ENCODE measurements at regions not wholly inside any gene's neighbourhood (a gene's known extent, or its start where the extent isn't known, plus 50 kb on each side); places are given as distances from the start of the nearest gene placed in this dataset.

DNA sequence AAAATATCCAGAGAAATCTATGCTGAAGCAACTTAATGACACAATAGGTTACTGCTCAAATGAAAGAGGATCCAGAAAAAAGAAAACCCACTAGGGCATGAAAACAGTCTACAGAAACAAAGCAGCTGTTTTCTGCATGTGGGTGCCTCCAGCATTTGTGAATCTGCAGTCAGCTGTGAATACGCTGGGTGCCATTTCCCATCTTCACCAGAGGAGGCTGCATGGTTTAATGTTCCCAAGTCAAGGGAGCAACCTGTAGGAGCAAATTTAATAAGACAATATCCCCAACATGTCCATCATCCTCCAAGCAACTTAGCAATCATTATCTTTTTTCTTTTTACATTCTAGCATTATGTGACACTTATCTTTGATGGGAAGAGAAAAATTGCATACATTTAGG lies 396.6 kb downstream of the BRINP2 start:
- peak; percentile 11 for DNase-seq

DNA sequence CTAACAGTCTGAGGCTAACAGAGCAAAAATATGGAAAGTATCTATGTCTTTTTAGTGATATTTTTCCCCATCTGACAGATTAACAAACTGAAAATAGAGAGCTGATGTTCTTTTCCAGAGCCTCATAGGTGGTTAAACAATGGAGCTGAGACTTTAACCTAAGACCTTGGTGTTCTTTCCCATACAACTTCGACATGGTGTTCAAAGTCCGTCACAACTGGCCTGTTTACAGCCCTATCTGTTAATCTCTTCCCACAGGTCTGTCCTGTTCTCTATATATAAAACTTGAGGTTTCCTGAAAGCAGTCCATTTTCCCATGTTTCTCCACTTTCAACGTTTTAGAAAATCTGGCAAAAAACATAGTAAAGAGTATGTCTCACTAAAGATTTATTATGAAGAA lies 395.7 kb downstream of the BRINP2 start:
- DNase-seq, result no peak

DNA sequence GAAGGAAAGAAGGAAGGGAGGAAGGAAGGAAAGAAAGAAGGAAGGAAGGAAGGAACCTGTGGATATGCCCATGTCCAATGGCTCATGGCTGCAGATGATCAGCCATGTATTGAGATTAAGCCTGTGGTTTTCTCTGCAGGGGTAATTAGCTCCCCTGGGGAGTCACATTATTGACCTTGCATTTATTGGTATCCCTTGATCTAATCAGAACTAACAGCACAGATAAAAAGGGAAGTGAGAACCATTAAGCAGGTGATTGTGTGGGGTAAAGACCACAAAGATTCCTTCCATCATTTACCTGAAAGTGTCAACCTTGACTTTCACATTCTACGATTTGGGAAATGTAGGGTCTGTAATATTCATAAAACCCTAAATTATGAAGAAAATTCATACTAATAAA lies 390.7 kb downstream of the BRINP2 start:
- no peak for DNase-seq

DNA sequence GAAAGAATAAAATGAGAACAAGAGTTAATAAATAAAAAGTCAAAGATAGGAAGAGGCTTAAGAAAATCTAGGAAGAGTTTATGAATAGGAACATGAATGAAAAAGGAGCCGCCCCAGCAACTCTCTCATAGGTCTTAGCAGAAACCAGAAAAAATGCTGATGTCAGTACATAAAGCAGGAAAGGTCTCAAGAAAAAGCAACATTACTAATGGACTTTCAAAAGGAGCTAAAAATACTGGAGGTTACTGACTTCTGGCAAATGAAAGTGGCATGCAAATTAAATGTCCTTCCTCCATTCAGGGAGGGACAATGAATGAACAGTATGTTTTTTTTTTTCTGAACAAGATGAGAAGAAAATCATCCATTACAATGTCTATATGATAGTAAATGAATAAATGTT lies 387.6 kb downstream of the BRINP2 start:
- DNase-seq, result no peak

DNA sequence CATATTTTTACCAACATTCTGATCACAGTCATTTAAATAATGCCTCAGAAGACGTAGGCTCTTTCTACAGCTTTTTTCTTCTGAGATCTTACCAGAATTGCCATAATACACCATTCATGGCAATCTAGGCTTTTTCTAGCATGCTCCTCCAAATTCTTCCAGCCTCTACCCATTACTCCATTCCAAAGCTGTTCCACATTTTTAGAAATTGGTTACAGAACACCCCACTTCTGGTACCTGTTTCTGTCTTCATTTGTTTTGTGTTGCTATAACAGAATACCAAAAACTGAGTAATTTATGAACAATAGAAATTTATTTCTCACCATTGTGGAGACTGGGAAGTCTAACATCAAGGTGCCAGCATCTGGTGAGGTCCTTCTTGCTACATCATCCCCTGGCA lies 385.4 kb downstream of the BRINP2 start:
- DNase-seq, result no peak

DNA sequence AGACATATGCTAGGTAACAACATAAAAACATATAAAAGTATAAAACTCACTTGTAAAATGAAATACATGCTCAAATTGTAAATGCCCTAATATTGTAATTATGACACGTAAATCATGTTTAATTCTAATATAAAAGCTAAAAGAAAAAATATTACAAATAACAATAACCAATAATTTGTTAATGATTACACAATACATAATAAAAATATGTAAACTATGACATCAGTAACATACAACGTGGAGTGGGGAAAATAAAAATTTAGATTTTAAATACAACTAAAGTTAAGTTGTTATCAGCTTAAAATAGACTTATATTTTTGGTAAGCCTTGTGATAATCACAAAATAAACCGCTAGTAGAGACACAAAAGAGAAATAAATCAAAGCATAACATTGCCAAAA lies 376.4 kb downstream of the BRINP2 start:
- DNase-seq, result no peak

DNA sequence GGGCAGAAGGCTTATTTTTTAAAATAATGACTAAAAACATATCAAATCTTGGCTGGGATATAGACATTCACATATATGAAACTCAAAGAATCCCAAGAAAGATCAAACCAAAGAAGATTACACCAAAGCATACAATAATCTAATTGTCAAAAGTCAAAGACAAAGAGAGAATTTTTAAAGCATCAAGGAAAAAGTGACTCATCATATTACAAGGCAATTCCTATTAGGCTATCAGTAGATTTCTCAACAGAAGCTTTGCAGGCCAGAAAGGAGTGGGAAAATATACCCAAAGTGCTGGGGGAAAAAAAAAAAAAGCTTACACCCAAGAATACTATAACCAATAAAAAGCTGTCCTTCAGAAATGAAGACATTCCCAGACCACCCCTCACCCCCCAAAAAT lies 375.6 kb downstream of the BRINP2 start:
- no peak for DNase-seq

DNA sequence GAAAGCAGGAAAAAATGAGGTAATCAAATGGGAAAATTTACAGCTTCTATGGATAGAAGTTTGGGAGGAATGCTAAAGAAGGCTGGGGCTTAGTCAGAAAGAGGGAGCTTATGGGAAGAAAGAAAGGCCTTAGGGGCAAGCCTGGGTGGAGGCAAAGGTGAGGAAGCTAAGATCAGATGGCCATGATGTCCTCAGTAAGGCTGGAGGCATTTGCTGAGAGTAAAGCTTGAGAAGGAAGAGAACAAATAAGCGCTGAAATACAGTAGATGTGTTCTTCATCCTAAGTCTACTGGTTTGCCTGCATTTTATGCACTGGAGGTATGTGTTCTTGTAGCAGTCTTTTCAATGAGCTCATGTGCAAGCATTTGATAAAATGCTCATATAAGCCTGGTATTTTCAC lies 355.4 kb downstream of the BRINP2 start:
- DNase-seq, result no peak

DNA sequence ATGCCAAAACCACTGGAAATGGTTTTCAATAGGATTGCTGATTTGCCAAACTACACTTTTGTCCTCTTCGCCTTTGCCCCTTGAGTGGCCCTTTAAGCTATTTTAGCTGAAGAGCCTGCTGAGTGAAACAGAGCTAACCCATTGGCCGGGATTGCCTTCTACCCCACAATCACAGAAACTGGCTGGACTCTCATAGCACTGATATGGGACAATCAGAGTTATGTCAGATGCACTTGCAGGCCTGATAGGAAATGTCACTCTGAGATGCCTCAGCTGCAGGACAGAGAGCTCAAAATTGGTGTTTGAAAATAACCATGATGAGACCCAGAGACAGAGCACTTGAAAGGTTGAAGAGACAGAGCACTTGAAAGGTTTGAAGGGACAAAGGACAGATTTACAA lies 354.4 kb downstream of the BRINP2 start:
- no peak for DNase-seq

DNA sequence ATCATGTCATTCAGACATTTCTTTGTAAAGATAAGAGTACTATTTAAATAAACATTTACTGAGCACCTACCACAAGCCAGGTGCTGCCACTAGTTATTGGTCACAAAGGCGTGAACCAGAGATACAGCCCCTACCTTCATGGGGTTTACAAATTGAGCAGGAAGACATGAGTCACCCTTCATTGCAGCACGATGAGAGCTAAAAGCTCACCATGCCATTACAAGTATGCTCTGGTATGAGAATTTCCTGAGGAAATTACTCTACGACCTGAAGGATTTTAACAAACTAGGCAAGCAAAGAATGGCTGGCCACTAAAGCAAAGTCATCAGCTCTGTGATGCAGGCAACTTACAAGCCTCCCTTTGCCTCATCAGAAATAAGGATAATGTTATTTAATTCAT lies 346.8 kb downstream of the BRINP2 start:
- no peak for DNase-seq

DNA sequence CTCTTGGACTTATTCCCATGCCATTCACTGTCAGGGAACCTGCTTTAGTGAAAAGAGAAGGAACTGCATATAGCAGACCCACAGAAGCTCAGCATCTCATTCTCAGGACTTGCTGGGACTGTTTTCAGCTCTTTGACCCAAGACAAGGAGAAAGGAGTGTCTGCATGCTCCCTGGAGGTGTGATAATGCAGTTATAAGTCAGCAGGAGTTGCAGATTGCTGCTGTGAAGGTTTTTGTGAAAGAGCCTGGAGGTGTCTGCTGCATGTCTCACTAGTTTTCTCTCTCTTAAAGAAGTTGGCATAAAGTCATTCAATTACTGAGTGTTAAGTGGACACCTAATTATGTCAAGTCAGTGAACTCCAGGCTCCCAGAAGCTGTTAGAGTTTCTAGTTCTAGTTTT lies 343.4 kb downstream of the BRINP2 start:
- DNase-seq, result no peak

DNA sequence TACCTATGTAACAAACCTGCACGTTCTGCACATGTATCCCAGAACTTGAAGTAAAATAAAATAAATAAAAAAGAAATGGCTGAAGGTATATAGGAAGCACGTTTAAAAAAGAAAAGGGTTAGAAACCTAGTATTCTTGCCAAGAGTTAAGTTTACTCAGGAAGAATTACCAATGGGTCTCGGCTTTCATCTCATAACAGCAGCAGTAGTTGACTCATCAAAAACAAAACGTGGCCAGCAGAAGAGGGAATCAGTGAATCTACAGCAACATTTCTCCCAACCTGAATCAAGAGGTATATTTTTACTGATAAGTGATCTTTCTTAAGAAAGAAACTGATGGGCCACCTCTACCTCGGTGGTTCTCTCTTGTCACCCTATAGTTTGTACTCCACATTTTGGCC lies 340.3 kb downstream of the BRINP2 start:
- no peak for DNase-seq

DNA sequence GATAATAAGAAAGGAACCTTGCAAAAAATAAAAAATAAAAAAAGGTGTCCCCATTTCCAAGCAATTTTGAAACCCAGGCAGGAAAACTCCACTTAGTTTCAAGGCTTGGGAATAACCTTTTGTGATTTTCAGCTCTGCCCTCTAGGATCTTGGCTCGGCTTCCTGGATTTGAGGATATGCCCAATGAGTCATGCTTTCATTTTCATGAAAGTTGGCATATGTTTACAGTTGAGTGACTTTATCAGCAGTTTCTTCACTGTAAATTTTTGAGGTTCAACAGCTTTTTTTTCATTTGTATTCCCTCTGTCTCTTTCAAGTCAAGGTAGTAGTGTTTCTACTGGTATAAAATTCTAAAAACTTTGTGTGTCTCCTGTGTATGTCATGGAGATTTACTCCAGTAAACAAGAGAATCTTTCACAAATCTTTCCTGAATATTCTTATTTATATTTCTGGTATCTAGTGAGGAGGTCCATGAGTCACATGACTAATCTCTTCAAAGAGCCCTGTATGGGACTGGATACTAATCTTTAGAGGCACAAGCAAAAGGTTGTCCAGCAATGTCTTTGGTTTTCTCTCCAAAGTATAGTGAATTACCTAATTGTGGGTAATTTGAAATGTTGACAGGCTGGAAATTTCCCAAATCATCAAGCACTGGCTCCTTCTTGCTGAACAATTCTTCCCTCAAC lies 335.3 kb downstream of the BRINP2 start:
- DNase-seq, result no peak

DNA sequence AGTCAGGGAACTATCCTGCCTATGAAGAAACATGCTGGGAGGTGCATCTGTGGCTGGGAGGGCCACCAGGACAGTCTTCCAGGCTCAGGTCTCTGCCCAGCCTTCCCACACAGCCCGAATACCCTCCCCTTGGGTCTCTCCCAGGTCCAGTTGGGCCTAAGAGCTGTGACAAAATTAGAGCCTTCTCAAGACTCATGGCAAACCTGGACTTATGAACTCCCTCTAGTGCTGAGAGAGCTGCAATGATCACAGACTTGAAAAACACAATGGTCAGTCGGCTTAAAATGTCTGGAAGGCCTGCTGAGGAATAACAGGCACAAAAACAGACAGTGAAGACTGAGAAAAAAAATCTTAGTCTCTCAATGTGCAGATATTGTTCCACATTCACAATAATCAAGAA lies 325.1 kb downstream of the BRINP2 start:
- DNase-seq, result no peak

DNA sequence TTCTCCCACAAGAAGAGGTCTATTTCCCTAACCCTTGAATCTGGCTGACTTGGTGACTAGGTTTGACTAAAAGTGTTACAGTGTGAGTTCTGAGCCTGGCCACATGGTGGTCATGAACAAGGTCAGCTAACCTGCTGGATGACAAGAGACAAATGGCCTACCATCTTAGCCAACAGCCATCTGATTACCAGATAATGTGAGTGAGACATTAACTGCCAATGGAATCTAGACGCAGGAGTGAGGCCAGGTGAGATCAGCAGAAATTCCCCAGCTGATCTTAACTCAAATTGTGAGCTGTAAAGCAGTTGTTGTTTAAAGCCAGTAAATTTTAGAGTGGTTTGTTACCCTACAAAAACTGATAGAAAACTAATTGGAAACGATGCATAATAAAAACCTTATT lies 320.0 kb downstream of the BRINP2 start:
- no peak for DNase-seq

DNA sequence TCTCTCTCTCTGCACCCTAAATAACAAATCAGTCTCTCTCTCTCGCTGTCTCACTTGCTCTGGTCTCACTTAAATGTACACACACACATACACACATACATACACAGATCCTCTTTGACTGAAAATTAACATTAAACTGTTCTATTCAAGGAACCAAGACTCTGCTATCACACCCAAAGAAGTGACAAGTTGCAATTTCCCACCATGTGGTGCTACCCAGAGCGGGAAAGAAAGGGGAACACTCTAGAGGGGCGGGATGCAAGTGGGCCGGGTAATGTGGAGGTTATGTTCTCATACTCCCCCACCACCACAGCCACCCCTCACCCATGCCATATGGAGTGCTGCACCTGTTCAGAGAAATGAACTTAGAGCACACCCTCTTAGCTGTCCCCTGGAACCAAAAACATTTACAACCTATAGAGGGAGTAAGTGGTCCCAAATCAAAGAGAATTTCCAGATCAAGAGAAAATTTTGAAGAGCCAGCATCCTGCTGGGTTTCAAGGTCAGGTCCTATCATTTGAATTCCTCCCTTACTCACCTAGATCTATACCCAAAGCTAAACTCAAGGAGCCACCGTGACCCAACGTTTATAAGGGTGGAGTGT lies 319.4 kb downstream of the BRINP2 start:
- no peak for DNase-seq

DNA sequence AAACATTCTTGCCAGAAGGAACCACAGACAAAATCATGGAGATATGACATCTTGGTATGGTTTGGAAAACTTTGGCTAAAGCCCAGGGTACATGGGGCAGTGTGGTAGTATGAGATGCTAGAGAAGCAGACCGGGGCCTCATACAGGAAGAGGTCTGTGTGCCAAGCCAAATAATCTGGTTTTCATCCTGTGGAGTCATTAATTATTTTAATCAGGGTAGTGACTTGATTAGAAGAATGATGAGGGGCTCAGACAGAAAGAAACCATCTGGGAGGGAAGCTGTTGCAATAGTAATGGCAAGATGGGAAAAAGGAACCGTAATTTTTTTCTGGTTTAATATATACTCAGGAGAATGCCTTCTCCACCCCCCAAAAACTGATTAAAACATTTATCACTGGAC lies 318.0 kb downstream of the BRINP2 start:
- no peak for DNase-seq

DNA sequence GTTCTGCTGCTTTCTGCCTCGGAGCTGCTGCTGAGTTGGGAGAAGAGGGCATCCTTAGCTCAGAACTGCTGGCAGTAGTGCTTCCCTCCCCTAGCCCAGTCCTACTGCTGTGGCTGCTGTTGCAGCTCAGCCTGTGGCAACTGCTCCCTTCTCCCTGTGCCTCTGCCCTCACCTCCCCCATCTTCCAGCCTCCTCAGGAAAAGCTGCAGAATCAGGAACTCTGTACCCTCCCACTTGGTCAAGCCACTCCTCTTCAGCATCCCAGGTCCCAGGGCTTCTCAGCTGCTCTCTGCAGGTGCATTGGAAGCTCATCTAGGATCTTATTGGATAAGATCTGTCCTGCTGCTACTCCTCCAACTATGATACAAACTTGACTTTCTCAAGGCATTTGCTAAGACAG lies 316.7 kb downstream of the BRINP2 start:
- no peak for DNase-seq

DNA sequence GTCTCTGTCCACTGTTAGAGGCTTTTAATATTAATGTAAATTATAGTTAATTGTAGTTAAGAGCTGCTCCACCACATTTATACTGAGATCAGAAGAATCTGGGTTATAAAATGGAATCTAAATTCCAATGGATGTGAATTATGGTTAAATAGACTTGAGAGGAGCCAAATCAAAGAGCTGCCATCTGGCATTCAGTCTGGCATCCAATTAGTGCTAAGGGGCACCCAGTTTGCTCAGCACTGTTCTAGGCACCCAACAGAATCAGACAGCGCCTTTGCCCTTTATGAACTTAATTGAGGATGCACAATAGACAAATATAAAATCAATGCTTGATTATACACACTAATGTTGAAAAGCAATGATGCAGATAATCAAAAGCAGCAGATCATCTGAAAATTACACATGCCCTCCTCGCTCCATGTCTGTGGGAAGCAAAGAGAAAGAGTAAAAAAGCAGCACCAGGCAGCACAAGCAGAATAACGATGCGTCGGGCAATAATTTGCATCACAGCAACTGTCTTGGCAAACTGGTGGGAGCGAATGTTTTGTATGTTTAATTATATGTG lies 310.1 kb downstream of the BRINP2 start:
- no peak for DNase-seq

DNA sequence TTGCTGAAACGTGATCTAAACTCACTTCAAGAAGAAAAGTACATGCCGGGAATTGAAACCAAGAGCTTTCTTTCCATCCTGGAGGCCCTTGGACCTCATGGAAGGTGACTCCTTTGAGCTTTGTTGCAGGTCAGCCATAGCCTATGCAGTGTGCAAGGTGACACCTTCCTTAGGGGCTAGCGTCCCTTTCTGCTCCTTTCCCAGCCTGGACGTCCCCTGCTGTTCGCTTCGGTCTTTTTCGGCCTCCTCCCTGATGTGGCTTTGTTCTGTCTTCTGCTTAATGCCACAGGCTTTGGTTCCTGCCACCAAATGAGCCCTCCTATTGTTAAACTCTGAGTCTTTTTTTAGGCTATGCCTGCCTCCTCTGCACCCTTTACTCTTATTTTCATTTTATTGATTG lies 308.8 kb downstream of the BRINP2 start:
- DNase-seq, result no peak

DNA sequence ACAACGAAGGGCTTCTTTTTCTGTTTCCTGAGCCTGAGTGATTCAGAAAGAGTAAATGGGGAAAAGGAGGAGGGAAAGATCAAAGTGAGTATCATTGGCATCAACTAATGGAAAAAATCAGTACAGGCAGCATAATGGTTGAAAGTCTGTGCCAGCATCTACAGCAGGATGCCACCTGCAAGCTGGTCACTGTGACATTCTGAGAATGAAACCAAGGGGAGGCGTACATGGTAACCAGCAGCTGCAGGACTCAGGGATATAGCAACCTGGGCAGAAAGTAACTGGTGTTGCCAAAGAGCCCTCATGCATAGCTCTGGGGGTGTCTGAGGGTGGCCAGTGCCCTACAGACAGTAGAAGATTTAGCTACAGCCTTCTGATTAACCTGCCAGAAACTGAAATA lies 305.9 kb downstream of the BRINP2 start:
- DNase-seq, result no peak

DNA sequence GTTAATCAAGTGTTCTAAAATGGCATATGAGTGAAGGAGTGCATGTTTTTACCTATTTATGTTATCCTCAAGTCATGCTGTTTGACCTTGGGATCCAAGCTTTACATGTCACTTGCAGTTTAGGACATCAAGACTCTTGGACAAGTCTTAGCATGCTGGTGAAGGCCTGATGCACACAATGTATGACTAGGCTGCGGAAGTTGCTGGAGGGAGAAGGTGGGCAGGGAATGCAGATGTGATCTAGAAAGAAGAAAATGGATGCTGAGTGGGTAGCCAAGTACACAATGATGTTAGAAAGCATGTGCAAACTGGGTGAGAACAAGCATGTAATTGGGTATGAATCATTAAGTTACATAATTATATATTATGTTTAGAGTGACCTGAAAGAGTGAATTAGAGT lies 301.8 kb downstream of the BRINP2 start:
- DNase-seq, result no peak

DNA sequence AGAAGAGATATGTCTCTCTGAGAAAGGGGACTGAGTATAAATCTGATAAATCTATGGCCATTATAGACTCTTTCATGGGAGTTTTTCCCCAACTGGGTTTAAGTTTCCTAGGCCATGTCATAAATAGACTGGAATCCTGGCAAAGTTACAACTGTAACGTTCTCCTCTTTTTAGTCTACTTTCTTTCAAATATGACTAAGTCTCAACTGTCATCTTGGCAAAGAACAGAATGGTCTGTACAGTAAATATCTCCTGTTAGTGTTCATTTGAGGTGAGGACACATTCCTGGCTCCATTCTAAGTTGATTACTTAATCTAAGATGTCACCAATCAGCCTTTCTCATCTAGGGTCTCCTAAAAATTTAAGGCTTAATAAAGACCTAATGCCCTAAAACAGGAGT lies 300.5 kb downstream of the BRINP2 start:
- no peak for DNase-seq

DNA sequence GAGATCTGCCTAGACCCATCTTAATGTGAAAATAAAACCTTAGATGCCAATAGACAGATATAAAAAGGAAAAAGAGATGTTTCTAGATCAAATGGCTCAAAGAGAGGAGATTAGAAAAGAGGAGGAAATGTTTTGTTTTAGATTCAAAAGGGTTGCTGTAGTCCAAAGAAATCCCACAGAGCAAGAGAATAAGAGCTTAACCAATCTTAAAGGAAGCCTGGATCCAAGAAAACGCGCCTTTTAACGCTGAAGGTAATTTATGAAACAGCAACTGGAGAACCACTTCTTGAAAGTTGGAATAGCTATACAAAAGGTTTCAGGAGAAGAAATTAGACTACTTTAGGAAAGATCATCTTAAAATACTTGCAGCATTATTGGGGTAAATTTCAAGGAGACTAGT lies 298.8 kb downstream of the BRINP2 start:
- no peak for DNase-seq

DNA sequence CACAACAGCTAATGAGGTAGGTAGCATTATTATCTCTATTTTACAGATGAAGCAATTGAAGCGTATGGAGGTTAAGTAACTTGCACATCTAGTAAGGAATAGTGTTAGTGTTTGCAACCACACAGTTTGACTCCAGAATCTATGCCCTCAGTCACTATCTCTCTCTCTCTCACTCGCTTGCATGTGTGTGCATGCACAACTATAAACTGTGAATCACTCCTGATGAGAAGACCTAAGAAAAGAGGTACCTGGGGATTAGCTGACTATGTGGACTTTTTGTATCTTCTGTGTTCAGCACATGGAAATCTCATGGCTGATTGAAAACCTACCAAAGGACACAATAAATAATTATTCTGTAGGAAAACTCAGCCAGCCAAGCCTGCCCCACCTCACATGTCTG lies 295.5 kb downstream of the BRINP2 start:
- DNase-seq, result no peak
